Right lobe of liver (tissue), 6 donors: ENCODE measurements at regions not wholly inside any gene's neighbourhood (a gene's known extent, or its start where the extent isn't known, plus 50 kb on each side); places are given as distances from the start of the nearest gene placed in this dataset.
"Not testable (repeated sequence)": the region's sequence is repeated elsewhere in the genome, so short reads cannot be mapped to it uniquely, and the experiment has no call there.

Source experiments
- ATAC-seq, 4 donors: fragments of 200-7000 bp; cut with Tn5 transposase; one replicate each; pipeline ENCODE4 v1.9.1; 2020; ENCODE audit warnings: mild to moderate bottlenecking in 4 of 4, moderate library complexity in 4 of 4
- DNase-seq, 3 donors: peaks; one replicate each; pipeline ENCODE4 v3.0.0-alpha.2; 2020
- H3K27ac ChIP-seq, 3 donors: fragments of 200-600 bp; one replicate each; pipeline ENCODE4 v1.8.0; 2022
- H3K27me3 ChIP-seq, 2 donors: fragments of 200-600 bp; one replicate each; pipeline ENCODE4 v1.8.0; 2022
- H3K36me3 ChIP-seq, 4 donors: fragments of 200-600 bp; sonication (generic) in 1 of 4; one replicate each; pipeline versions ENCODE4 v1.5.1 to v1.8.0; 2017 to 2022; ENCODE audit warnings: control low read depth in 1 of 4
- H3K4me1 ChIP-seq, 4 donors: fragments of 200-600 bp; sonication (generic) in 1 of 4; one replicate each; pipeline versions ENCODE4 v1.5.1 to v1.8.0; 2017 to 2022; ENCODE audit warnings: control low read depth in 1 of 4
- H3K4me3 ChIP-seq, 3 donors: fragments of 200-600 bp; one replicate each; pipeline ENCODE4 v1.8.0; 2022
- H3K9me3 ChIP-seq, 4 donors: fragments of 200-600 bp; sonication (generic) in 1 of 4; one replicate each; pipeline versions ENCODE4 v1.5.1 to v1.8.0; 2017 to 2022; ENCODE audit warnings: control low read depth in 1 of 4
- POLR2A ChIP-seq: fragments of 450-650 bp; IDR thresholded peaks from one replicate; pipeline ENCODE4 v1.6.1; 2017; ENCODE audit warnings: antibody characterized with exemption, mild to moderate bottlenecking
- WGBS: methylation state at CpG from one replicate; pipeline ENCODE4 v1.1.6; 2018; ENCODE audit warnings: low coverage, low lambda C conversion rate; ENCODE audit not compliant: insufficient coverage; ENCODE audit errors: missing lambda C conversion rate; 5-methylcytosine and 5-hydroxymethylcytosine counted together
- intact Hi-C, 2 donors: fragments of 100-400 bp; cut with DNase I; formaldehyde crosslinking; loops; one replicate each; pipeline versions ENCODE4 v1.11.2 to v1.14.1; 2022
- TF ChIP-seq, protein P1 (sequence below), 4 donors: fragments of 200-600 bp in 3 of 4; fragments of 450-650 bp in 1 of 4; IDR thresholded peaks; one replicate each; pipeline versions ENCODE4 v1.5.1 to v1.8.0; 2016 to 2022; ENCODE audit warnings: antibody characterized with exemption in 4 of 4, mild to moderate bottlenecking in 2 of 4
- donor health status: DM: no; HTN: yes; CAD: no.
- donor health status: DM: no; HTN: no; CAD: no.
- donor health status: DM: no; HTN: no; CAD: no.
- donor health status: DM: no; HTN: yes; CAD: no.
- donor health status: DM: no; HTN: yes; CAD: no.

- DNase-seq (no peak), ATAC-seq (no peak)
- TF ChIP-seq POLR2A = no peak
- Histone ChIP-seq H3K4me1 (no peaks in the 10 kb centered on the region), H3K9me3 (no peaks in the 10 kb centered on the region), H3K36me3 (no peaks in the 10 kb centered on the region), H3K4me3 (no peak overlapping the region), H3K27ac (no peak overlapping the region), H3K27me3 (no peaks in the 10 kb centered on the region)
- intact Hi-C loops = no loop called here
- 87% methylated on average over 3 of the region's 40 CpGs for WGBS
These were observed 173.7 kb upstream of the FIGN start for GRCh38 chr2:163909411-163910080.

DNA sequence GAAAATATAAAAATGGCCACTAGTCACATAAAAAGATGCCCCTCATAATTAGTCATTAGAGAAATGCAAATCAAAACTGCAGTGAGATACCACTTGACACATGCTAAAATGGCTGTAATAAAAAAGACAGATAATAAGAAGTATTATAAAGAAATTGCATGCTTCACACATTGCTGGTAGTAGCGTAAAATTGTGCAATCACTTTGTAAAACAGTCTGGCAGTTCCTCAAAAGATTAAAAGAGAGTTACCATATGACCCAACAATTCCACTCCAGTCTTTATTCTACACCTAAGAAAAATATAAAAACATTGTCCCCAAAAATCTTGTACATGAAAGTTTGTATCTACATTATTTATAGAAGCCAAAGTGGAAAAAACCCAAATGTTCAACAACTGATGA is 170.6 kb upstream of the FIGN start:
- Histone ChIP-seq H3K4me1 (no peaks in the 10 kb centered on the region), H3K27ac (no peak overlapping the region), H3K4me3 (no peak overlapping the region), H3K36me3 (no peaks in the 10 kb centered on the region), H3K27me3 (no peaks in the 10 kb centered on the region), H3K9me3 (no peaks in the 10 kb centered on the region)
- 29% methylated on average over 1 of the region's 1 CpG for WGBS
- ATAC-seq = no peak
- DNase-seq = no peak
- TF ChIP-seq, protein P1, sequence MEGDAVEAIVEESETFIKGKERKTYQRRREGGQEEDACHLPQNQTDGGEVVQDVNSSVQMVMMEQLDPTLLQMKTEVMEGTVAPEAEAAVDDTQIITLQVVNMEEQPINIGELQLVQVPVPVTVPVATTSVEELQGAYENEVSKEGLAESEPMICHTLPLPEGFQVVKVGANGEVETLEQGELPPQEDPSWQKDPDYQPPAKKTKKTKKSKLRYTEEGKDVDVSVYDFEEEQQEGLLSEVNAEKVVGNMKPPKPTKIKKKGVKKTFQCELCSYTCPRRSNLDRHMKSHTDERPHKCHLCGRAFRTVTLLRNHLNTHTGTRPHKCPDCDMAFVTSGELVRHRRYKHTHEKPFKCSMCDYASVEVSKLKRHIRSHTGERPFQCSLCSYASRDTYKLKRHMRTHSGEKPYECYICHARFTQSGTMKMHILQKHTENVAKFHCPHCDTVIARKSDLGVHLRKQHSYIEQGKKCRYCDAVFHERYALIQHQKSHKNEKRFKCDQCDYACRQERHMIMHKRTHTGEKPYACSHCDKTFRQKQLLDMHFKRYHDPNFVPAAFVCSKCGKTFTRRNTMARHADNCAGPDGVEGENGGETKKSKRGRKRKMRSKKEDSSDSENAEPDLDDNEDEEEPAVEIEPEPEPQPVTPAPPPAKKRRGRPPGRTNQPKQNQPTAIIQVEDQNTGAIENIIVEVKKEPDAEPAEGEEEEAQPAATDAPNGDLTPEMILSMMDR (IDR thresholded peaks at IDR 0.05) = no peak
- TF ChIP-seq POLR2A = no peak
- intact Hi-C loops = no loop called here

- Histone ChIP-seq H3K27ac (no peak overlapping the region), H3K4me1 (no peaks in the 10 kb centered on the region), H3K9me3 (no peaks in the 10 kb centered on the region), H3K27me3 (no peaks in the 10 kb centered on the region), H3K36me3 (no peaks in the 10 kb centered on the region), H3K4me3 (no peak overlapping the region)
- intact Hi-C loops = no loop called here
- DNase-seq (no peak), ATAC-seq (no peak)
- TF ChIP-seq, protein P1 (IDR thresholded peaks at IDR 0.05) = no peak
- no peak for TF ChIP-seq POLR2A
- no CpG with 5 or more reads among the region's 2 CpGs for WGBS
These were observed 162.0 kb upstream of the FIGN start for GRCh38 chr2:163897799-163898198.

GRCh38 chr2:163893444-163893843 is 157.6 kb upstream of the FIGN start:
- ATAC-seq, DNase-seq, H3K36me3 ChIP-seq, H3K27ac ChIP-seq, H3K4me1 ChIP-seq, H3K9me3 ChIP-seq, intact Hi-C loops, H3K27me3 ChIP-seq, H3K4me3 ChIP-seq: not testable (repeated sequence)
- 0% methylated on average over 1 of the region's 1 CpG for WGBS

DNA sequence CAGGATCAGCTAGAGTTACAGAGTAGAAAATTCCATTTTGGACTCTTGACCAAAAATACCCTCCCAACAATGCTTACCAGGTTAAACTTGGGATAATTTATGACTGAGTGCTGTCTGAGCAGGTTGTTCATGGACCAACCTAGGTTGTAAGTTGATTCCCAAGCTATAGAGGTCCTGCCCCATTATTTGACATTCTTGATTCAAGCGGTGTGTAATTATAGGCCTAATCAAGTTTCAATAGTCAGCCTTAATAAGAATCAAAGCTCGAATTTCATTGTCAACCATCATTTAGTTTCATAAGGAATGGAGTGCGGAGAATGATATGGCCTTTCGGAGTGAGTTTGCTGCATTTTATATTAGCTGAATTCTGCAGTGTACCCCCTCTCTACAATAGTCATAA is 152.8 kb upstream of the FIGN start:
- no peak overlapping the region for H3K4me3 ChIP-seq
- no peaks in the 10 kb centered on the region for H3K36me3 ChIP-seq
- no peaks in the 10 kb centered on the region for H3K4me1 ChIP-seq
- no peak for TF ChIP-seq POLR2A
- TF ChIP-seq, protein P1 (IDR thresholded peaks at IDR 0.05) = no peak
- DNase-seq = no peak
- WGBS = 83% methylated on average over 4 of the region's 4 CpGs
- H3K27me3 ChIP-seq = no peaks in the 10 kb centered on the region
- intact Hi-C loops = no loop called here
- ATAC-seq = no peak
- no peak overlapping the region for H3K27ac ChIP-seq
- no peaks in the 10 kb centered on the region for H3K9me3 ChIP-seq

GRCh38 chr2:163887182-163887581 is 151.4 kb upstream of the FIGN start:
- H3K27ac ChIP-seq = no peak overlapping the region
- intact Hi-C loops = no loop called here
- no peaks in the 10 kb centered on the region for H3K4me1 ChIP-seq
- no peaks in the 10 kb centered on the region for H3K27me3 ChIP-seq
- H3K36me3 ChIP-seq = no peaks in the 10 kb centered on the region
- no peak overlapping the region for H3K4me3 ChIP-seq
- TF ChIP-seq, protein P1 (IDR thresholded peaks at IDR 0.05) = peak; percentile 11 to 32 (median 18)
- no peak for TF ChIP-seq POLR2A
- ATAC-seq (no peak), DNase-seq (no peak)
- H3K9me3 ChIP-seq = no peaks in the 10 kb centered on the region
